HL-60 (cell line): ENCODE measurements at regions not wholly inside any gene's neighbourhood (a gene's known extent, or its start where the extent isn't known, plus 50 kb on each side); places are given as distances from the start of the nearest gene placed in this dataset.
"Not testable (repeated sequence)": the region's sequence is repeated elsewhere in the genome, so short reads cannot be mapped to it uniquely, and the experiment has no call there.

ENCODE experiments used
- GABPA ChIP-seq: IDR thresholded peaks from 2 replicates; pipeline ENCODE4 v1.6.1; 2012; ENCODE audit warnings: low read depth
- POLR2AphosphoS5 ChIP-seq: IDR thresholded peaks from 2 replicates; pipeline ENCODE4 v1.6.1; 2012; ENCODE audit warnings: low read depth
- REST ChIP-seq: IDR thresholded peaks from 2 replicates; pipeline ENCODE4 v1.6.1; 2012; ENCODE audit warnings: low read depth; ENCODE audit not compliant: insufficient replicate concordance
- SPI1 ChIP-seq: IDR thresholded peaks from 2 replicates; pipeline ENCODE4 v1.6.1; 2012; ENCODE audit warnings: low read depth, mild to moderate bottlenecking, borderline replicate concordance
- TF ChIP-seq, protein P1 (sequence below): IDR thresholded peaks from one replicate; pipeline ENCODE4 v1.5.1; 2011; ENCODE audit warnings: low read length, control low read depth, inconsistent platforms; ENCODE audit not compliant: insufficient read depth

- not testable (repeated sequence) for TF ChIP-seq REST, SPI1, GABPA, POLR2AphosphoS5
- TF ChIP-seq, protein P1, sequence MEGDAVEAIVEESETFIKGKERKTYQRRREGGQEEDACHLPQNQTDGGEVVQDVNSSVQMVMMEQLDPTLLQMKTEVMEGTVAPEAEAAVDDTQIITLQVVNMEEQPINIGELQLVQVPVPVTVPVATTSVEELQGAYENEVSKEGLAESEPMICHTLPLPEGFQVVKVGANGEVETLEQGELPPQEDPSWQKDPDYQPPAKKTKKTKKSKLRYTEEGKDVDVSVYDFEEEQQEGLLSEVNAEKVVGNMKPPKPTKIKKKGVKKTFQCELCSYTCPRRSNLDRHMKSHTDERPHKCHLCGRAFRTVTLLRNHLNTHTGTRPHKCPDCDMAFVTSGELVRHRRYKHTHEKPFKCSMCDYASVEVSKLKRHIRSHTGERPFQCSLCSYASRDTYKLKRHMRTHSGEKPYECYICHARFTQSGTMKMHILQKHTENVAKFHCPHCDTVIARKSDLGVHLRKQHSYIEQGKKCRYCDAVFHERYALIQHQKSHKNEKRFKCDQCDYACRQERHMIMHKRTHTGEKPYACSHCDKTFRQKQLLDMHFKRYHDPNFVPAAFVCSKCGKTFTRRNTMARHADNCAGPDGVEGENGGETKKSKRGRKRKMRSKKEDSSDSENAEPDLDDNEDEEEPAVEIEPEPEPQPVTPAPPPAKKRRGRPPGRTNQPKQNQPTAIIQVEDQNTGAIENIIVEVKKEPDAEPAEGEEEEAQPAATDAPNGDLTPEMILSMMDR = not testable (repeated sequence)
These were observed 82.5 kb upstream of the TNK2 start for GRCh38 chr3:195990841-195991174.
